ENCODE measurements at regions not wholly inside any gene's neighbourhood (a gene's known extent, or its start where the extent isn't known, plus 50 kb on each side); places are given as distances from the start of the nearest gene placed in this dataset.

DNA sequence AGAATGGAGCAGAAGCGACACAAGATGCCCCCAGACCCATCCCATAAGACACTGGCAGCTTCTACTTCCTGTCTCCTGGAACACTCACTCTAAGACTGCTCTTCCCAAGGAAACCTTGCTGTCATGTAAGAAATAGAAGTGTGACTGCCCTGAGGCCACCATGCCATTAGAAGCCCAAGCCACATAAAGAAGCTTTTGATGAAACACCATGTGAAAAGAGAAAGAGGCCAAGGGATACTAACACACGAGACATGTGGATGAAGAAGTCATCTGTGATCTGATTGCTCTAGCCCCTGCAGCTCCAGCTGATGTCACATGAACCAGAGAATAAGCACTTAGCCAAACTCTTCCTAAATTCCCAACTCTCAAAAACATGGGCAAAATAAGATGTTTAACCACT, 117.9 kb upstream of the PCSK2 start:
- no peaks in the 10 kb centered on the region for H3K36me3 Mint-ChIP-seq
- H3K4me3 Mint-ChIP-seq: no peak overlapping the region
- Histone ChIP-seq H3K9me3 (ENCODE audit: low read depth) (no peaks in the 10 kb centered on the region), H3F3A (ENCODE audit: low read depth) (no peaks in the 10 kb centered on the region), H3K27me3 (no peaks in the 10 kb centered on the region), H3K36me3 (no peaks in the 10 kb centered on the region), H3K27ac (no peak overlapping the region), H3K4me1 (no peaks in the 10 kb centered on the region), H2AFZ (replicated peaks) (no peak overlapping the region), H3K9ac (no peak overlapping the region), H3K79me2 (ENCODE audit: low read depth) (no peaks in the 10 kb centered on the region), H3K4me2 (no peak overlapping the region), H4K20me1 (ENCODE audit: low read depth) (no peaks in the 10 kb centered on the region), H3K4me3 (no peak overlapping the region)
- no peak for DNase-seq (ENCODE audit: low spot score)
- H3K9me3 Mint-ChIP-seq: peaks cover 4% of the 10 kb centered on the region
- TF ChIP-seq EZH2 (IDR thresholded peaks at IDR 0.05) (no peak), EZH2phosphoT487 (IDR thresholded peaks at IDR 0.05) (no peak)
- TF ChIP-seq, protein P1, sequence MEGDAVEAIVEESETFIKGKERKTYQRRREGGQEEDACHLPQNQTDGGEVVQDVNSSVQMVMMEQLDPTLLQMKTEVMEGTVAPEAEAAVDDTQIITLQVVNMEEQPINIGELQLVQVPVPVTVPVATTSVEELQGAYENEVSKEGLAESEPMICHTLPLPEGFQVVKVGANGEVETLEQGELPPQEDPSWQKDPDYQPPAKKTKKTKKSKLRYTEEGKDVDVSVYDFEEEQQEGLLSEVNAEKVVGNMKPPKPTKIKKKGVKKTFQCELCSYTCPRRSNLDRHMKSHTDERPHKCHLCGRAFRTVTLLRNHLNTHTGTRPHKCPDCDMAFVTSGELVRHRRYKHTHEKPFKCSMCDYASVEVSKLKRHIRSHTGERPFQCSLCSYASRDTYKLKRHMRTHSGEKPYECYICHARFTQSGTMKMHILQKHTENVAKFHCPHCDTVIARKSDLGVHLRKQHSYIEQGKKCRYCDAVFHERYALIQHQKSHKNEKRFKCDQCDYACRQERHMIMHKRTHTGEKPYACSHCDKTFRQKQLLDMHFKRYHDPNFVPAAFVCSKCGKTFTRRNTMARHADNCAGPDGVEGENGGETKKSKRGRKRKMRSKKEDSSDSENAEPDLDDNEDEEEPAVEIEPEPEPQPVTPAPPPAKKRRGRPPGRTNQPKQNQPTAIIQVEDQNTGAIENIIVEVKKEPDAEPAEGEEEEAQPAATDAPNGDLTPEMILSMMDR (IDR thresholded peaks at IDR 0.05): no peak
- H3K27ac Mint-ChIP-seq: no peak overlapping the region
- H3K27me3 Mint-ChIP-seq (ENCODE audit: insufficient read depth, low read depth): peaks cover 3% of the 10 kb centered on the region
- no peaks in the 10 kb centered on the region for H3K4me1 Mint-ChIP-seq

DNA sequence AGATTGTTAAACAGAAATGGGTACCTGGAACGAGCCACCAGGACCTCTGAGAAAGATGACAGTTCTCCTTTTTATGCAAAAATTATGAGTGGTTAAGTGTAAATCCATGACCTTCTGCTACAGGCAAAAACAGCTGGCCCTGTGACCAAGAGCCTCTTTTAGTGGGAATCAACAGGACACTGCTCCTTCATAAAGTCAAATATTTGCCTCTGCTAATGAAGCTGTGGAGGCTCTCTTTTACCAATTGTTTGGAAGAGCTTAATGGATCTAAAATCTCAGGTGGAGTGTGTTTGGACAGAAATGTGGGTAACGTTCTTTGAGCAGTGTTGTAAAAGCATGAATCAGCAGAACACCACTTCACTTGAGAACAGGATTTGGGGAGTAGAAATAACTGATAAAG, 117.5 kb upstream of the PCSK2 start:
- Histone ChIP-seq H4K20me1 (ENCODE audit: low read depth) (no peaks in the 10 kb centered on the region), H3K4me1 (no peaks in the 10 kb centered on the region), H3K4me2 (no peak overlapping the region), H3K9ac (no peak overlapping the region), H2AFZ (replicated peaks) (no peak overlapping the region), H3K9me3 (ENCODE audit: low read depth) (no peaks in the 10 kb centered on the region), H3K4me3 (no peak overlapping the region), H3K79me2 (ENCODE audit: low read depth) (no peaks in the 10 kb centered on the region), H3K27ac (no peak overlapping the region), H3F3A (ENCODE audit: low read depth) (no peaks in the 10 kb centered on the region), H3K27me3 (no peaks in the 10 kb centered on the region), H3K36me3 (no peaks in the 10 kb centered on the region)
- DNase-seq (ENCODE audit: low spot score): no peak
- H3K9me3 Mint-ChIP-seq: peaks cover 4% of the 10 kb centered on the region
- no peak overlapping the region for H3K4me3 Mint-ChIP-seq
- no peaks in the 10 kb centered on the region for H3K27me3 Mint-ChIP-seq (ENCODE audit: insufficient read depth, low read depth)
- H3K27ac Mint-ChIP-seq: no peak overlapping the region
- TF ChIP-seq, protein P1 (IDR thresholded peaks at IDR 0.05): no peak
- TF ChIP-seq EZH2 (IDR thresholded peaks at IDR 0.05) (no peak), EZH2phosphoT487 (IDR thresholded peaks at IDR 0.05) (no peak)
- H3K36me3 Mint-ChIP-seq: no peaks in the 10 kb centered on the region
- no peaks in the 10 kb centered on the region for H3K4me1 Mint-ChIP-seq

DNA sequence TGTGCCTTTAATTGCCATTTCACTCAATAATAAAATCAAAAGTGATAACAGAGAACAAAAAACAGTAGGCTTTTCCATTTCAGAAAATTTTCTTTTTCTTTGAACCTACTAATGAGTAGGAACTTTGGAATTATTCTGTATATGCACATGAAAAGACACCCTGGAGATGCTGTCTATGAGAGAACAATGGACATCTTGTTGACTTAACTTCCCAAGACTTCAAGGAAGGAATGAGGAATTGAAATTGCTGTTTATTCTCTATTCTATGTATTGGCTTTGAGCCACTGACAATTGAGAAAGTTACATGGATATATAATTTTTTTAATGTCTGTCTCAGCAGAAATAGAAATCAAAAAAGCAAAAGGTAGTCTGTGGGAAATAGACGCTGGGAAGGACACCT, 98.6 kb upstream of the PCSK2 start:
- no peaks in the 10 kb centered on the region for H3K4me1 ChIP-seq
- Mint-ChIP-seq H3K36me3 (no peaks in the 10 kb centered on the region), H3K27ac (no peak overlapping the region), H3K9me3 (no peaks in the 10 kb centered on the region), H3K4me3 (no peak overlapping the region), H3K27me3 (ENCODE audit: insufficient read depth, low read depth) (peaks cover 2% of the 10 kb centered on the region), H3K4me1 (no peaks in the 10 kb centered on the region)
- no peaks in the 10 kb centered on the region for H3F3A ChIP-seq (ENCODE audit: low read depth)
- no peak overlapping the region for H3K9ac ChIP-seq
- no peaks in the 10 kb centered on the region for H3K36me3 ChIP-seq
- no peak overlapping the region for H2AFZ ChIP-seq (replicated peaks)
- TF ChIP-seq EZH2phosphoT487 (IDR thresholded peaks at IDR 0.05): no peak
- TF ChIP-seq, protein P1 (IDR thresholded peaks at IDR 0.05): no peak
- TF ChIP-seq EZH2 (IDR thresholded peaks at IDR 0.05): no peak
- no peaks in the 10 kb centered on the region for H3K27me3 ChIP-seq
- no peak overlapping the region for H3K4me2 ChIP-seq
- H4K20me1 ChIP-seq (ENCODE audit: low read depth): no peaks in the 10 kb centered on the region
- no peak for DNase-seq (ENCODE audit: low spot score)
- no peak overlapping the region for H3K27ac ChIP-seq
- H3K9me3 ChIP-seq (ENCODE audit: low read depth): no peaks in the 10 kb centered on the region
- H3K4me3 ChIP-seq: no peak overlapping the region
- no peaks in the 10 kb centered on the region for H3K79me2 ChIP-seq (ENCODE audit: low read depth)

DNA sequence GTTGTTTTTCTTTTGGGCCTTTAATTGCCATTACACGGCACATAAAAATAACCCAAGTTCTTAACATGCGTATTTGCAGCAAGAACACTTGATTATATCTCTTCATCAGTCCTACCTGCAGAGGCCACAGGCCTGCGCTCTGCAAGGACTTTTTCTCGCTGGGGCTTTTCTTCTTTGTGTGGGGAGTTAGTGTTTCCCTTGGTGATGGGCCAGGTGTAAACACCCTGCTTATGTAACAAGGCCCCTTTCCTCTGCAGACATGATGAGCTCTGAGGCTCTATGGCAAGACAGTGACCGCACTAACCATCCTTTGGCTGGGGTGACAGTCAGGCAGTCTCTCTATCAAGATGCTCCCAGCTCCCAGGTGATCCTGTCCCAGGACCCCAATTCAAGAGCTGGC, 97.8 kb upstream of the PCSK2 start:
- no peak overlapping the region for H3K9ac ChIP-seq
- H3K27me3 ChIP-seq: no peaks in the 10 kb centered on the region
- H3K27ac ChIP-seq: no peak overlapping the region
- H3K36me3 ChIP-seq: no peaks in the 10 kb centered on the region
- no peaks in the 10 kb centered on the region for H3K9me3 ChIP-seq (ENCODE audit: low read depth)
- H3K36me3 Mint-ChIP-seq: no peaks in the 10 kb centered on the region
- DNase-seq (ENCODE audit: low spot score): no peak
- no peak overlapping the region for H3K4me3 ChIP-seq
- no peak overlapping the region for H2AFZ ChIP-seq (replicated peaks)
- no peaks in the 10 kb centered on the region for H3K4me1 Mint-ChIP-seq
- no peaks in the 10 kb centered on the region for H3F3A ChIP-seq (ENCODE audit: low read depth)
- no peak overlapping the region for H3K27ac Mint-ChIP-seq
- TF ChIP-seq EZH2 (IDR thresholded peaks at IDR 0.05) (no peak), EZH2phosphoT487 (IDR thresholded peaks at IDR 0.05) (no peak)
- TF ChIP-seq, protein P1 (IDR thresholded peaks at IDR 0.05): no peak
- H4K20me1 ChIP-seq (ENCODE audit: low read depth): no peaks in the 10 kb centered on the region
- H3K4me3 Mint-ChIP-seq: no peak overlapping the region
- peaks cover 2% of the 10 kb centered on the region for H3K27me3 Mint-ChIP-seq (ENCODE audit: insufficient read depth, low read depth)
- no peaks in the 10 kb centered on the region for H3K79me2 ChIP-seq (ENCODE audit: low read depth)
- no peaks in the 10 kb centered on the region for H3K9me3 Mint-ChIP-seq
- no peaks in the 10 kb centered on the region for H3K4me1 ChIP-seq
- H3K4me2 ChIP-seq: no peak overlapping the region
